ENCODE measurements at regions not wholly inside any gene's neighbourhood (a gene's known extent, or its start where the extent isn't known, plus 50 kb on each side); places are given as distances from the start of the nearest gene placed in this dataset.

DNA sequence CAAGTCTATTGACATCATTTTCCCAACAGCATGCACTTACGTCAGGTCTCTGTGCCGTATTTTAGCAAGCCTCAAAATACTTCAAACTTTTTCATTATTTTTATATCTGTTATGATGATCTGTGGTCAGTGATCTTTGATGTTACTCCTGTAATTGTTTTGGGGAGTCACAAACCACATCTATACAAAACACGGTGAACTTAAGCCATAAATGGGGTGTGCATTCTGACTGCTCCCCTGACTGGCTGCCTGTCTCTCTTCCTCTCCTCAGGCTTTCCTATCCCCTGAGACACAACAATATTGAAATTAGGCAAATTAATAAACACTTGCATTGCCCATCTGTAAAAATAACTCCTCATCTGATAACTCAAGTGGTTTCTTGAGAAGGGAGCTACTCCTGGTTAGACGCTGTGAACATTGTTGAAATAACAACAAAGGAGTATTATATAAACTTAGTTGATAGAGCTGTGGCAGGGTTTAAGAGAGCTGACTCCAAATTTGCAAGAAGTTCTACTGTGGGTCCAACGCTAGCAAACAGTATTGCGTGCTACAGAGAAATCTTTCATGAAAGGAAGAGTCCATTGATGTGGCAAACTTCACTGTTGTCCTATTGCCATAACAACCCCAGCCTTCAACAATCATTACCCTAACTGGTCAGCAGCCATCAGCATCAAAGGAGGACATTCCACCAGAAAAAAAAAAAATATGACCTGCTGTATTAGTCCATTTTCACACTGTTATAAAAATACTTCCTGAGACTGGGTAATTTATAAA lies 105.8 kb upstream of the DSCAM start:
- POLR2A ChIA-PET, result no interaction called here
- BruUV-seq (replicated peaks), result no TSS peak

DNA sequence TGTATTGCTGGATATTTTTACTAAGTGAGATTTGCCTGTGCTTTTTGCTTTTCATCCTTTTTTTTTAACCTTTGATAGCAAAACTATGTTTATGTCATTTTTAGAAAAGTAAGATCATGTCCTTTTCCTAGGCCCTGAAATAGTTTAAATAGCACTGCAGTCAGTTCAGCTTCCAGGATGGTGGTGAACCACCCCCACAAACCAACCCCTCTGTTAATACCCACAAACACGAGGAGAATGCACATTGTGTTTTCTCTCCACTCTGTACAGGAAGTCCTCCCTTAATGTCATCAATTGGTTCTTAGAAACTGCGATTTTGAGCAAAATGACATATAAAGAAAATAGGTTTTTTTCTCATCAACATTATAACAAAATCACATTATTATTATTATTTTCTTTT lies 117.7 kb upstream of the DSCAM start:
- no peak overlapping the region for H3K4me3 Mint-ChIP-seq (ENCODE audit: unreplicated experiment)
- TF ChIP-seq, protein P1, sequence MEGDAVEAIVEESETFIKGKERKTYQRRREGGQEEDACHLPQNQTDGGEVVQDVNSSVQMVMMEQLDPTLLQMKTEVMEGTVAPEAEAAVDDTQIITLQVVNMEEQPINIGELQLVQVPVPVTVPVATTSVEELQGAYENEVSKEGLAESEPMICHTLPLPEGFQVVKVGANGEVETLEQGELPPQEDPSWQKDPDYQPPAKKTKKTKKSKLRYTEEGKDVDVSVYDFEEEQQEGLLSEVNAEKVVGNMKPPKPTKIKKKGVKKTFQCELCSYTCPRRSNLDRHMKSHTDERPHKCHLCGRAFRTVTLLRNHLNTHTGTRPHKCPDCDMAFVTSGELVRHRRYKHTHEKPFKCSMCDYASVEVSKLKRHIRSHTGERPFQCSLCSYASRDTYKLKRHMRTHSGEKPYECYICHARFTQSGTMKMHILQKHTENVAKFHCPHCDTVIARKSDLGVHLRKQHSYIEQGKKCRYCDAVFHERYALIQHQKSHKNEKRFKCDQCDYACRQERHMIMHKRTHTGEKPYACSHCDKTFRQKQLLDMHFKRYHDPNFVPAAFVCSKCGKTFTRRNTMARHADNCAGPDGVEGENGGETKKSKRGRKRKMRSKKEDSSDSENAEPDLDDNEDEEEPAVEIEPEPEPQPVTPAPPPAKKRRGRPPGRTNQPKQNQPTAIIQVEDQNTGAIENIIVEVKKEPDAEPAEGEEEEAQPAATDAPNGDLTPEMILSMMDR (IDR thresholded peaks at IDR 0.05; ENCODE audit: insufficient read depth in 1 of 2, low read depth in 1 of 2, low read length in 1 of 2, severe bottlenecking in 1 of 2, unreplicated experiment in 1 of 2), result no peak
- ChIA-PET CTCF (no interaction called here), POLR2A (no interaction called here)
- Histone ChIP-seq H3K27me3 (replicated peaks; ENCODE audit: control insufficient read depth, insufficient read depth, low read length) (no peaks in the 10 kb centered on the region), H3K4me3 (ENCODE audit: low read depth, low read length) (no peak overlapping the region), H3K36me3 (ENCODE audit: control insufficient read depth, insufficient read depth, low read length) (no peaks in the 10 kb centered on the region), H3K4me1 (no peaks in the 10 kb centered on the region), H3K9me3 (no peaks in the 10 kb centered on the region)
- no TSS peak for BruUV-seq (replicated peaks)
- H3K27ac Mint-ChIP-seq (ENCODE audit: unreplicated experiment), result no peak overlapping the region
- no peaks in the 10 kb centered on the region for H3K9me3 Mint-ChIP-seq (ENCODE audit: unreplicated experiment)
- intact Hi-C loops (cut with micrococcal nuclease; ENCODE audit: unreplicated experiment), result no loop called here
- DNase-seq, result no peak
- no peaks in the 10 kb centered on the region for H3K36me3 Mint-ChIP-seq (ENCODE audit: insufficient read depth, unreplicated experiment)
- no peaks in the 10 kb centered on the region for H3K4me1 Mint-ChIP-seq (ENCODE audit: low read depth, unreplicated experiment)
- H3K27me3 Mint-ChIP-seq (ENCODE audit: insufficient read depth, unreplicated experiment), result peaks cover 3% of the 10 kb centered on the region

More for the DNA sequence above, 105.8 kb upstream of the DSCAM start:
- no peaks in the 10 kb centered on the region for H3K9me3 Mint-ChIP-seq (ENCODE audit: unreplicated experiment)
- H3K9me3 ChIP-seq, result no peaks in the 10 kb centered on the region
- intact Hi-C loops (cut with micrococcal nuclease; ENCODE audit: unreplicated experiment), result no loop called here
- peaks cover 4% of the 10 kb centered on the region for H3K36me3 Mint-ChIP-seq (ENCODE audit: insufficient read depth, unreplicated experiment)
- no peak for DNase-seq
- H3K27me3 Mint-ChIP-seq (ENCODE audit: insufficient read depth, unreplicated experiment), result peaks cover 8% of the 10 kb centered on the region
- no peaks in the 10 kb centered on the region for H3K36me3 ChIP-seq (ENCODE audit: control insufficient read depth, insufficient read depth, low read length)
- H3K4me3 ChIP-seq (ENCODE audit: low read depth, low read length), result no peak overlapping the region
- CTCF ChIA-PET, result no interaction called here
- H3K27me3 ChIP-seq (replicated peaks; ENCODE audit: control insufficient read depth, insufficient read depth, low read length), result no peaks in the 10 kb centered on the region
- TF ChIP-seq, protein P1 (IDR thresholded peaks at IDR 0.05; ENCODE audit: insufficient read depth in 1 of 2, low read depth in 1 of 2, low read length in 1 of 2, severe bottlenecking in 1 of 2, unreplicated experiment in 1 of 2), result no peak
- H3K4me1 ChIP-seq, result no peaks in the 10 kb centered on the region
- H3K27ac Mint-ChIP-seq (ENCODE audit: unreplicated experiment), result no peak overlapping the region
- no peak overlapping the region for H3K4me3 Mint-ChIP-seq (ENCODE audit: unreplicated experiment)
- H3K4me1 Mint-ChIP-seq (ENCODE audit: low read depth, unreplicated experiment), result no peaks in the 10 kb centered on the region

GRCh38 chr21:40967771-40968170 lies 120.8 kb upstream of the DSCAM start:
- TF ChIP-seq, protein P1 (IDR thresholded peaks at IDR 0.05; ENCODE audit: insufficient read depth in 1 of 2, low read depth in 1 of 2, low read length in 1 of 2, severe bottlenecking in 1 of 2, unreplicated experiment in 1 of 2), result no peak
- Histone ChIP-seq H3K4me1 (no peaks in the 10 kb centered on the region), H3K9me3 (no peaks in the 10 kb centered on the region), H3K36me3 (ENCODE audit: control insufficient read depth, insufficient read depth, low read length) (no peaks in the 10 kb centered on the region), H3K27me3 (replicated peaks; ENCODE audit: control insufficient read depth, insufficient read depth, low read length) (no peaks in the 10 kb centered on the region), H3K4me3 (ENCODE audit: low read depth, low read length) (no peak overlapping the region)
- Mint-ChIP-seq H3K4me3 (ENCODE audit: unreplicated experiment) (no peak overlapping the region), H3K4me1 (ENCODE audit: low read depth, unreplicated experiment) (no peaks in the 10 kb centered on the region), H3K36me3 (ENCODE audit: insufficient read depth, unreplicated experiment) (no peaks in the 10 kb centered on the region), H3K9me3 (ENCODE audit: unreplicated experiment) (no peaks in the 10 kb centered on the region), H3K27me3 (ENCODE audit: insufficient read depth, unreplicated experiment) (peaks cover 4% of the 10 kb centered on the region), H3K27ac (ENCODE audit: unreplicated experiment) (no peak overlapping the region)
- no TSS peak for BruUV-seq (replicated peaks)
- POLR2A ChIA-PET, result no interaction called here
- CTCF ChIA-PET, result no interaction called here
- DNase-seq, result no peak
- intact Hi-C loops (cut with micrococcal nuclease; ENCODE audit: unreplicated experiment), result no loop called here
